Activated T-cell treated with anti-CD3 and anti-CD28 coated beads for 48 hours (primary cell): ENCODE measurements at regions not wholly inside any gene's neighbourhood (a gene's known extent, or its start where the extent isn't known, plus 50 kb on each side); places are given as distances from the start of the nearest gene placed in this dataset.

Experiments used
- DNase-seq: peaks from one replicate; pipeline ENCODE4 v3.0.0-alpha.2; 2020; ENCODE audit warnings: low read depth

- DNase-seq = no peak
These were observed 147.9 kb downstream of the PTCSC3 start for GRCh38 chr14:36028665-36029064.

GRCh38 chr14:36028218-36028617, 148.3 kb downstream of the PTCSC3 start:
- no peak for DNase-seq

- DNase-seq = no peak
These were observed 149.2 kb downstream of the PTCSC3 start for GRCh38 chr14:36027354-36027753.

- no peak for DNase-seq
These were observed 153.6 kb downstream of the PTCSC3 start for GRCh38 chr14:36022765-36023410.

- DNase-seq = no peak
These were observed 154.8 kb downstream of the PTCSC3 start for GRCh38 chr14:36021591-36022320.

- no peak for DNase-seq
These were observed 155.5 kb downstream of the PTCSC3 start for GRCh38 chr14:36021030-36021422.

GRCh38 chr14:36020120-36021029, 156.1 kb downstream of the PTCSC3 start:
- DNase-seq = no peak

- DNase-seq = no peak
These were observed 157.4 kb downstream of the PTCSC3 start for GRCh38 chr14:36019126-36019525.

- no peak for DNase-seq
These were observed 162.3 kb downstream of the PTCSC3 start for GRCh38 chr14:36014236-36014635.

GRCh38 chr14:36013483-36013882, 163.0 kb downstream of the PTCSC3 start:
- no peak for DNase-seq

GRCh38 chr14:36012621-36013020, 163.9 kb downstream of the PTCSC3 start:
- no peak for DNase-seq

- no peak for DNase-seq
These were observed 166.9 kb downstream of the PTCSC3 start for GRCh38 chr14:36009643-36010042.

GRCh38 chr14:36006623-36007022, 169.9 kb downstream of the PTCSC3 start:
- no peak for DNase-seq

GRCh38 chr14:36005670-36006069, 170.9 kb downstream of the PTCSC3 start:
- DNase-seq = no peak

GRCh38 chr14:36001936-36002335, 174.6 kb downstream of the PTCSC3 start:
- no peak for DNase-seq

- no peak for DNase-seq
These were observed 173.2 kb downstream of the BRMS1L start for GRCh38 chr14:35999294-35999693.

- no peak for DNase-seq
These were observed 172.2 kb downstream of the BRMS1L start for GRCh38 chr14:35998303-35998702.

- DNase-seq = no peak
These were observed 167.5 kb downstream of the BRMS1L start for GRCh38 chr14:35993684-35993960.

- no peak for DNase-seq
These were observed 166.9 kb downstream of the BRMS1L start for GRCh38 chr14:35992816-35993683.

GRCh38 chr14:35991356-35991755, 165.2 kb downstream of the BRMS1L start:
- no peak for DNase-seq

- DNase-seq = no peak
These were observed 163.6 kb downstream of the BRMS1L start for GRCh38 chr14:35989736-35990135.
